Transverse colon (tissue), 4 donors: ENCODE measurements at regions not wholly inside any gene's neighbourhood (a gene's known extent, or its start where the extent isn't known, plus 50 kb on each side); places are given as distances from the start of the nearest gene placed in this dataset.

Source experiments
- DNase-seq: peaks from one replicate; pipeline ENCODE4 v3.0.0-alpha.2; 2019
- H3K27ac ChIP-seq, 4 donors: fragments of 200-600 bp; sonication (generic); 2 replicates each; pipeline ENCODE4 v1.5.1; 2016 to 2018; ENCODE audit warnings: inconsistent platforms in 4 of 4
- H3K27me3 ChIP-seq: fragments of 200-600 bp; sonication (generic); 2 replicates; pipeline ENCODE4 v1.5.1; 2017; ENCODE audit warnings: inconsistent platforms
- H3K36me3 ChIP-seq, 4 donors: fragments of 200-600 bp; sonication (generic); 2 replicates each; pipeline ENCODE4 v1.5.1; 2017 to 2019; ENCODE audit warnings: inconsistent platforms in 4 of 4
- H3K4me1 ChIP-seq, 4 donors: fragments of 200-600 bp; sonication (generic); 2 replicates each; pipeline ENCODE4 v1.5.1; 2017 to 2020; ENCODE audit warnings: inconsistent platforms in 4 of 4
- H3K4me3 ChIP-seq, 4 donors: fragments of 200-600 bp; sonication (generic); 1 replicate in 1 of 4; 2 replicates in 3 of 4; pipeline versions ENCODE4 v1.5.1 to v1.6.1; 2017 to 2019; ENCODE audit warnings: inconsistent platforms in 4 of 4
- H3K9me3 ChIP-seq, 2 donors: fragments of 200-600 bp; sonication (generic); 2 replicates each; pipeline ENCODE4 v1.5.1; 2017 to 2019; ENCODE audit warnings: inconsistent platforms in 2 of 2
- EP300 ChIP-seq: sonication (generic); formaldehyde crosslinking; IDR thresholded peaks from one replicate; pipeline ENCODE4 v1.6.1; 2017; ENCODE audit warnings: antibody characterized with exemption, low read depth
- POLR2A ChIP-seq: fragments of 450-650 bp; IDR thresholded peaks from one replicate; pipeline ENCODE4 v1.6.1; 2016; ENCODE audit warnings: antibody characterized with exemption, mild to moderate bottlenecking, moderate library complexity
- POLR2AphosphoS5 ChIP-seq, 3 donors: sonication (generic); formaldehyde crosslinking; IDR thresholded peaks; one replicate each; pipeline ENCODE4 v1.6.1; 2016; ENCODE audit warnings: antibody characterized with exemption in 3 of 3
- WGBS, 2 donors: methylation state at CpG; one replicate each; pipeline ENCODE4 v1.1.5; 2018; ENCODE audit warnings: low coverage in 1 of 2; 5-methylcytosine and 5-hydroxymethylcytosine counted together
- in situ Hi-C, 4 donors: fragments of 200-750 bp; cut with MboI; loops; one replicate each; pipeline versions ENCODE4 v1.15.0 to v1.15.1; 2017; ENCODE audit warnings: low sequenced_read_pairs in 3 of 4, low pct_ligation_motif_present in 1 of 4, low pct_unique_long_range_greater_than_20kb in 1 of 4
- intact Hi-C: fragments of 100-400 bp; cut with DNase I; formaldehyde crosslinking; loops from one replicate; pipeline ENCODE4 v1.15.1; 2023; ENCODE audit warnings: low total_unique reads
- TF ChIP-seq, protein P1 (sequence below), 5 experiments: fragments of 200-600 bp in 3 of 5; fragments of 450-650 bp in 2 of 5; sonication (generic) in 3 of 5; IDR thresholded peaks; 1 replicate in 2 of 5; 2 replicates in 3 of 5; pipeline ENCODE4 v1.5.1; 2016 to 2017; ENCODE audit warnings: antibody characterized with exemption in 5 of 5, inconsistent platforms in 3 of 5, mild to moderate bottlenecking in 2 of 5, moderate library complexity in 1 of 5

GRCh38 chr5:148732692-148733091 is 78.4 kb upstream of the HTR4 start:
- H3K36me3 ChIP-seq, result no peaks in the 10 kb centered on the region
- 51 to 66% methylated on average over 3 of the region's 3 CpGs for WGBS, 2 donors
- no peak overlapping the region for H3K4me3 ChIP-seq
- TF ChIP-seq POLR2AphosphoS5 (IDR thresholded peaks at IDR 0.05) (no peak), EP300 (no peak), POLR2A (no peak)
- TF ChIP-seq, protein P1, sequence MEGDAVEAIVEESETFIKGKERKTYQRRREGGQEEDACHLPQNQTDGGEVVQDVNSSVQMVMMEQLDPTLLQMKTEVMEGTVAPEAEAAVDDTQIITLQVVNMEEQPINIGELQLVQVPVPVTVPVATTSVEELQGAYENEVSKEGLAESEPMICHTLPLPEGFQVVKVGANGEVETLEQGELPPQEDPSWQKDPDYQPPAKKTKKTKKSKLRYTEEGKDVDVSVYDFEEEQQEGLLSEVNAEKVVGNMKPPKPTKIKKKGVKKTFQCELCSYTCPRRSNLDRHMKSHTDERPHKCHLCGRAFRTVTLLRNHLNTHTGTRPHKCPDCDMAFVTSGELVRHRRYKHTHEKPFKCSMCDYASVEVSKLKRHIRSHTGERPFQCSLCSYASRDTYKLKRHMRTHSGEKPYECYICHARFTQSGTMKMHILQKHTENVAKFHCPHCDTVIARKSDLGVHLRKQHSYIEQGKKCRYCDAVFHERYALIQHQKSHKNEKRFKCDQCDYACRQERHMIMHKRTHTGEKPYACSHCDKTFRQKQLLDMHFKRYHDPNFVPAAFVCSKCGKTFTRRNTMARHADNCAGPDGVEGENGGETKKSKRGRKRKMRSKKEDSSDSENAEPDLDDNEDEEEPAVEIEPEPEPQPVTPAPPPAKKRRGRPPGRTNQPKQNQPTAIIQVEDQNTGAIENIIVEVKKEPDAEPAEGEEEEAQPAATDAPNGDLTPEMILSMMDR (IDR thresholded peaks at IDR 0.05), result no peak
- DNase-seq, result no peak
- intact Hi-C loops (loop anchor here (1.0 to 10.0 kb wide), 4 partner anchors 272 to 558 kb away; no protein-coding TSS in a partner anchor), in situ Hi-C loops (loop anchor here (10.0 to 25.0 kb wide), 8 partner anchors 262 to 545 kb away; no protein-coding TSS in a partner anchor)
- H3K9me3 ChIP-seq, result no peaks in the 10 kb centered on the region
- H3K27ac ChIP-seq, result no peak overlapping the region
- H3K4me1 ChIP-seq, result peaks cover 0 to 9% (median 2%) of the 10 kb centered on the region in 4 donors
- no peaks in the 10 kb centered on the region for H3K27me3 ChIP-seq

GRCh38 chr5:148733601-148734438 is 79.5 kb upstream of the HTR4 start:
- Histone ChIP-seq H3K27ac (no peak overlapping the region), H3K27me3 (no peaks in the 10 kb centered on the region), H3K9me3 (no peaks in the 10 kb centered on the region), H3K4me1 (peaks cover 0 to 9% (median 2%) of the 10 kb centered on the region in 4 donors), H3K4me3 (no peak overlapping the region), H3K36me3 (no peaks in the 10 kb centered on the region)
- WGBS, 2 donors, result 32 to 38% methylated on average over 9 to 11 of the region's 11 CpGs
- peak; percentile 85 for DNase-seq
- intact Hi-C loops, result loop anchor here (1.0 to 10.0 kb wide), 4 partner anchors 271 to 559 kb away; no protein-coding TSS in a partner anchor
- TF ChIP-seq, protein P1 (IDR thresholded peaks at IDR 0.05), result peak; percentile 61 to 72 (median 65)
- no peak for TF ChIP-seq EP300
- in situ Hi-C loops, result loop anchor here (10.0 to 25.0 kb wide), 8 partner anchors 261 to 547 kb away; no protein-coding TSS in a partner anchor

GRCh38 chr5:148734518-148734917 is 80.2 kb upstream of the HTR4 start:
- TF ChIP-seq, protein P1 (IDR thresholded peaks at IDR 0.05), result no peak
- TF ChIP-seq EP300, result no peak
- DNase-seq, result no peak
- Histone ChIP-seq H3K27ac (no peak overlapping the region), H3K36me3 (no peaks in the 10 kb centered on the region), H3K4me3 (no peak overlapping the region), H3K9me3 (no peaks in the 10 kb centered on the region), H3K27me3 (no peaks in the 10 kb centered on the region), H3K4me1 (peaks cover 0 to 9% (median 3%) of the 10 kb centered on the region in 4 donors)
- intact Hi-C loops (loop anchor here (10.0 kb wide), 3 partner anchors 270 to 560 kb away; no protein-coding TSS in a partner anchor), in situ Hi-C loops (loop anchor here (10.0 to 25.0 kb wide), 8 partner anchors 260 to 547 kb away; no protein-coding TSS in a partner anchor)

DNA sequence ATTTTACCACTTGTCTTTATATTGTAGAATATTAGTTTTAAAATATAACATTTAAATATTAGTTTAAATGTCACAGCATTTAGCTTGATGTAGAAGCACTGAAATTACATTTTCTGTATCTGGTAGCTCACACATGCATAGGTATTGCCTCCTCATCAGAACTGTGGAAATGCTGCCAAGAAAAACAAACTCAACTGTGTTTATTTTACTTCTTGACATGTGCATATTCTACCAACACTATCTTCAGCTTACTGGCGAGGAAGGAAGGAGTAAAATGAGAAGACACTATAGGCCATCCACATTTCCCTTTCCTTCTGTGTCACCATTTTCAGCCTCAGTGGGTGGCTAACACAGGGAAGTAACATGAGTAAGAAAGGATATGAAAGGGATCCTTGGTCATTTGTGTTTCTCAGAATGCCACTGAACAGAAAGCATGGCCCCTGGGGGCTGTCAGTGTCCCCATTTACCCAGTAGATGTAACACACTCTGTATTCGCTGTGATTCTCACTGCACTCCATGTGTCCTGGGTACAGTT is 81.0 kb upstream of the HTR4 start:
- in situ Hi-C loops, result loop anchor here (5.0 to 25.0 kb wide), 10 partner anchors 259 to 548 kb away; no protein-coding TSS in a partner anchor
- peaks cover 0 to 14% (median 2%) of the 10 kb centered on the region in 4 donors for H3K4me1 ChIP-seq
- H3K27ac ChIP-seq, result no peak overlapping the region
- H3K4me3 ChIP-seq, result no peak overlapping the region
- DNase-seq, result no peak
- H3K27me3 ChIP-seq, result no peaks in the 10 kb centered on the region
- H3K9me3 ChIP-seq, result no peaks in the 10 kb centered on the region
- TF ChIP-seq EP300, result no peak
- TF ChIP-seq, protein P1 (IDR thresholded peaks at IDR 0.05), result no peak
- no peak for TF ChIP-seq POLR2AphosphoS5 (IDR thresholded peaks at IDR 0.05)
- TF ChIP-seq POLR2A, result no peak
- H3K36me3 ChIP-seq, result no peaks in the 10 kb centered on the region
- intact Hi-C loops, result loop anchor here (10.0 kb wide), 3 partner anchors 269 to 561 kb away; no protein-coding TSS in a partner anchor
- WGBS, 2 donors, result 13 to 53% methylated on average over 1 to 2 of the region's 2 CpGs
